ENCODE measurements at regions not wholly inside any gene's neighbourhood (a gene's known extent, or its start where the extent isn't known, plus 50 kb on each side); places are given as distances from the start of the nearest gene placed in this dataset.
A peak's percentile ranks its signal among the peaks of the same experiment; 100 is the strongest.

DNA sequence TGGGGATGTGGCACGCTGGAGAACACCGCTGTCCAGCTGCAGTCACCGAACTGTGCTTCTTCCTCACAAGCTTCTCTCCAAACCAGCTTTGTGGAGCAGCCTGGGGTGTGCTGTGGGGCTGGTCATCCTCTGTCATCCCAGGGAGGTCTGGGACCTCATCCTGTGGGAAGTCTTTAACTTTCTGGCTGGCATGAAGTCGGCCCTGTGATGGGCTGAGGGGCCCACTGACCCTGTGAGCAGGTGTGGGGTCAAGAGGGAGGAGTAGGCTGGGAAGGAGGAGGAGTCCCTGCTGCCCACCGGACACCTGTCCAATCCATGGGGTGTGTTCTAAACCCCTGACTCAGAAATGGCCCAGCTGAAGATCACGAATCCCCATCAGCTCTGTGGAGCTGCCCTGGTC, 136.2 kb upstream of the SHH start:
- TF ChIP-seq HDGF (IDR thresholded peaks at IDR 0.05; ENCODE audit: borderline replicate concordance) (no peak), BHLHE40 (IDR thresholded peaks at IDR 0.05; ENCODE audit: borderline replicate concordance) (no peak), NFRKB (IDR thresholded peaks at IDR 0.05) (no peak), FOXA1 (IDR thresholded peaks at IDR 0.05) (no peak)
- POLR2A ChIA-PET, result no interaction called here
- no peak for DNase-seq (ENCODE audit: extremely low spot score)
- CTCF ChIA-PET, result no interaction called here

DNA sequence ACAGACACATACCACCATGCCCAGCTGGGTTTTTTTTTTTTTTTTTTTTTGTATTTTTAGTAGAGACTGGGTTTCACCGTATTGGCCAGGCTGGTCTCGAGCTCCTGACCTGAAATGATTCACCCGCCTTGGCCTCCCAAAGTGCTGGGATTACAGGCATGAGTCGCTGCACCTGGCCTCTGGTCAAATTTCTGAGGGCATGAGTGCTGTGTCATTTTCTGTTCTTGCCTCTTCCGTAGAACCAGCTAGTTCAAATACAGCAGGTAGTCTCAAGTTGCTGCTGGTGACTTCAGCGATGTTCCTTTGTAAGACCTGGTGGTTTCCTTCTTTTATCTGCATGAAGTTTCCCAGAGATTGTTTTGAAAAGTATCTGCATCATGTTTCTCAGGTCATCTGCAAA, 134.8 kb upstream of the SHH start:
- CTCF ChIA-PET, result no interaction called here
- TF ChIP-seq TARDBP (IDR thresholded peaks at IDR 0.05) (no peak), SUZ12 (IDR thresholded peaks at IDR 0.05) (no peak), ZNF384 (IDR thresholded peaks at IDR 0.05) (no peak), CTBP1 (IDR thresholded peaks at IDR 0.05; ENCODE audit: borderline replicate concordance) (no peak), ELF4 (IDR thresholded peaks at IDR 0.05) (no peak), HDGF (IDR thresholded peaks at IDR 0.05; ENCODE audit: borderline replicate concordance) (no peak), FOXA1 (IDR thresholded peaks at IDR 0.05) (no peak), SP1 (IDR thresholded peaks at IDR 0.05) (no peak), BHLHE40 (IDR thresholded peaks at IDR 0.05; ENCODE audit: borderline replicate concordance) (no peak), ARNT (IDR thresholded peaks at IDR 0.05) (no peak), LEF1 (IDR thresholded peaks at IDR 0.05; ENCODE audit: borderline replicate concordance) (no peak), NFRKB (IDR thresholded peaks at IDR 0.05) (no peak), FOXK2 (IDR thresholded peaks at IDR 0.05) (no peak), FOXM1 (IDR thresholded peaks at IDR 0.05; ENCODE audit: borderline replicate concordance) (no peak), L3MBTL2 (conservative IDR thresholded peaks at IDR 0.05) (no peak)
- TF ChIP-seq, protein P1, sequence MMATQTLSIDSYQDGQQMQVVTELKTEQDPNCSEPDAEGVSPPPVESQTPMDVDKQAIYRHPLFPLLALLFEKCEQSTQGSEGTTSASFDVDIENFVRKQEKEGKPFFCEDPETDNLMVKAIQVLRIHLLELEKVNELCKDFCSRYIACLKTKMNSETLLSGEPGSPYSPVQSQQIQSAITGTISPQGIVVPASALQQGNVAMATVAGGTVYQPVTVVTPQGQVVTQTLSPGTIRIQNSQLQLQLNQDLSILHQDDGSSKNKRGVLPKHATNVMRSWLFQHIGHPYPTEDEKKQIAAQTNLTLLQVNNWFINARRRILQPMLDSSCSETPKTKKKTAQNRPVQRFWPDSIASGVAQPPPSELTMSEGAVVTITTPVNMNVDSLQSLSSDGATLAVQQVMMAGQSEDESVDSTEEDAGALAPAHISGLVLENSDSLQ (IDR thresholded peaks at IDR 0.05), result no peak
- DNase-seq (ENCODE audit: extremely low spot score), result no peak
- POLR2A ChIA-PET, result no interaction called here

GRCh38 chr7:155945670-155946325, 133.5 kb upstream of the SHH start:
- CTCF ChIA-PET, result no interaction called here
- TF ChIP-seq SUZ12 (IDR thresholded peaks at IDR 0.05) (no peak), ELF4 (IDR thresholded peaks at IDR 0.05) (no peak), ZNF384 (IDR thresholded peaks at IDR 0.05) (no peak), TARDBP (IDR thresholded peaks at IDR 0.05) (no peak), HDGF (IDR thresholded peaks at IDR 0.05; ENCODE audit: borderline replicate concordance) (no peak), BHLHE40 (IDR thresholded peaks at IDR 0.05; ENCODE audit: borderline replicate concordance) (no peak), ARNT (IDR thresholded peaks at IDR 0.05) (no peak), SP1 (IDR thresholded peaks at IDR 0.05) (no peak), FOXA1 (IDR thresholded peaks at IDR 0.05) (no peak), FOXM1 (IDR thresholded peaks at IDR 0.05; ENCODE audit: borderline replicate concordance) (no peak), FOXK2 (IDR thresholded peaks at IDR 0.05) (no peak), NFRKB (IDR thresholded peaks at IDR 0.05) (no peak), L3MBTL2 (conservative IDR thresholded peaks at IDR 0.05) (no peak), LEF1 (IDR thresholded peaks at IDR 0.05; ENCODE audit: borderline replicate concordance) (no peak), CTBP1 (IDR thresholded peaks at IDR 0.05; ENCODE audit: borderline replicate concordance) (no peak)
- TF ChIP-seq, protein P1 (IDR thresholded peaks at IDR 0.05), result no peak
- DNase-seq (ENCODE audit: extremely low spot score), result no peak
- POLR2A ChIA-PET, result no interaction called here

DNA sequence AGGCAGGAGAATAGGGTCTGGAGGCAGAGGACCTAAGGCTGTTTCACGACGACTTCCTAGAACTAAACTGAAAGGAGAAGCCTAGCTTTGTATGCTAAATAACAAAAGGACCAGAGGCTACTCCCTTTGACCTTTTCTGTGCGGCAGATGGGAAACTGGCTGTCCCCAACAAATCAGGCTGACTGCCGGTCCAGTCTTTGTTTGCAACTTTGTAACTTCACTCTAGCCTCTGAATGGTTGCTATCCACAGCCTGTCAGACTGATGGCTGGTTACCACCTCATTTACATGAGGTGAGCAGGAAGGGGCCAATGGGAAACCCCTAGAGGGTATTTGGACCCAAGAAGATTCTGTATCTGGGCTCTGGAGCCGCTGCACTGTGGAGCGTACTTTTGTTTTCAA, 132.6 kb upstream of the SHH start:
- CTCF ChIA-PET, result no interaction called here
- no peak for DNase-seq (ENCODE audit: extremely low spot score)
- TF ChIP-seq ZNF384 (IDR thresholded peaks at IDR 0.05), result no peak
- TF ChIP-seq FOXA1 (IDR thresholded peaks at IDR 0.05), result no peak
- TF ChIP-seq BHLHE40 (IDR thresholded peaks at IDR 0.05; ENCODE audit: borderline replicate concordance), result no peak
- no peak for TF ChIP-seq TARDBP (IDR thresholded peaks at IDR 0.05)
- TF ChIP-seq HDGF (IDR thresholded peaks at IDR 0.05; ENCODE audit: borderline replicate concordance), result no peak
- TF ChIP-seq LEF1 (IDR thresholded peaks at IDR 0.05; ENCODE audit: borderline replicate concordance), result no peak
- TF ChIP-seq, protein P1 (IDR thresholded peaks at IDR 0.05), result no peak
- TF ChIP-seq CTBP1 (IDR thresholded peaks at IDR 0.05; ENCODE audit: borderline replicate concordance), result no peak
- TF ChIP-seq L3MBTL2 (conservative IDR thresholded peaks at IDR 0.05), result no peak
- TF ChIP-seq NFRKB (IDR thresholded peaks at IDR 0.05), result no peak
- TF ChIP-seq ARNT (IDR thresholded peaks at IDR 0.05), result no peak
- TF ChIP-seq FOXM1 (IDR thresholded peaks at IDR 0.05; ENCODE audit: borderline replicate concordance), result no peak
- POLR2A ChIA-PET, result no interaction called here

- CTCF ChIA-PET, result no interaction called here
Measured at GRCh38 chr7:155943251-155943899, 131.1 kb upstream of the SHH start.

More at GRCh38 chr7:155943251-155943899, 131.1 kb upstream of the SHH start:
- POLR2A ChIA-PET, result no interaction called here
- TF ChIP-seq SP1 (IDR thresholded peaks at IDR 0.05), result no peak
- TF ChIP-seq, protein P1 (IDR thresholded peaks at IDR 0.05), result 0 out of 2 replicates have a peak, but pooled peaks have one; percentile 10
- no peak for DNase-seq (ENCODE audit: extremely low spot score)
